A549 (cell line): ENCODE measurements at regions not wholly inside any gene's neighbourhood (a gene's known extent, or its start where the extent isn't known, plus 50 kb on each side); places are given as distances from the start of the nearest gene placed in this dataset.

Source experiments
- ATAC-seq, 2 experiments: fragments of 200-7000 bp in 1 of 2; fragments of >200 bp in 1 of 2; cut with Nextera tagmentation in 1 of 2; cut with Tn5 transposase in 1 of 2; 3 replicates each; pipeline versions ENCODE4 v1.8.0 to v1.9.1; 2018 to 2020; ENCODE audit warnings: mild to moderate bottlenecking in 1 of 2, moderate library complexity in 1 of 2
- CTCF ChIA-PET: fragments of 300-600 bp; sonication (Branson Sonifier 250); formaldehyde crosslinking; extraction: SDS; loops from one replicate; lab custom pipeline; 2021; ENCODE audit warnings: antibody characterized with exemption, inconsistent platforms; lab: Yijun Ruan, JAX
- POLR2A ChIA-PET: fragments of 350-600 bp; formaldehyde crosslinking; extraction: SDS; loops from one replicate; lab custom pipeline; 2021; ENCODE audit warnings: antibody characterized with exemption, inconsistent platforms; lab: Yijun Ruan, JAX
- DNase-seq, 2 experiments: peaks; one replicate each; pipeline versions ENCODE4 v3.0.0 to v3.0.0-alpha.2; 2011 to 2016; ENCODE audit warnings: low read depth in 1 of 2, low spot score in 1 of 2
- FAIRE-seq: peaks from 2 replicates; lab custom pipeline; 2011; peaks lifted over from hg19 to GRCh38; lab: Jason Lieb, UNC
- H3K27ac ChIP-seq, 2 experiments: fragments of >200 bp; sonication (Bioruptor Twin); formaldehyde crosslinking; 3 replicates each; pipeline ENCODE4 v1.5.1; 2016 to 2017
- H3K4me1 ChIP-seq: fragments of >200 bp; sonication (Bioruptor Twin); formaldehyde crosslinking; 3 replicates; pipeline ENCODE4 v1.6.1; 2016
- H3K4me2 ChIP-seq: fragments of >200 bp; sonication (Bioruptor Twin); formaldehyde crosslinking; 3 replicates; pipeline ENCODE4 v1.6.1; 2016
- H3K4me3 ChIP-seq: fragments of >200 bp; sonication (Bioruptor Twin); formaldehyde crosslinking; 3 replicates; pipeline ENCODE4 v1.5.1; 2016
- H3K9me3 ChIP-seq: fragments of >200 bp; sonication (Bioruptor Twin); formaldehyde crosslinking; 3 replicates; pipeline ENCODE4 v1.6.1; 2016
- CBX2 ChIP-seq: fragments of 200-600 bp; sonication (generic); IDR thresholded peaks from 2 replicates; pipeline ENCODE4 v1.6.1; 2016; ENCODE audit warnings: low read depth, mild to moderate bottlenecking, borderline replicate concordance
- CBX8 ChIP-seq: fragments of 200-600 bp; sonication (generic); IDR thresholded peaks from 2 replicates; pipeline ENCODE4 v1.6.1; 2016
- CEBPB ChIP-seq, 2 experiments: fragments of >200 bp in 1 of 2; sonication (Bioruptor Twin) in 1 of 2; formaldehyde crosslinking in 1 of 2; IDR thresholded peaks; 2 replicates each; pipeline ENCODE4 v1.6.1; 2012 to 2016
- CHD4 ChIP-seq: fragments of 200-600 bp; sonication (generic); IDR thresholded peaks from 2 replicates; pipeline ENCODE4 v1.6.1; 2016; ENCODE audit warnings: antibody characterized with exemption, mild to moderate bottlenecking, borderline replicate concordance
- CTCF ChIP-seq: fragments of >200 bp; sonication (Bioruptor Twin); formaldehyde crosslinking; IDR thresholded peaks from 3 replicates; pipeline ENCODE4 v1.5.1; 2016
- E2F6 ChIP-seq: IDR thresholded peaks from 2 replicates; pipeline ENCODE4 v1.6.1; 2012; ENCODE audit warnings: low read depth, borderline replicate concordance
- EHMT2 ChIP-seq: fragments of 200-600 bp; sonication (generic); IDR thresholded peaks from 2 replicates; pipeline ENCODE4 v1.6.1; 2016; ENCODE audit warnings: antibody characterized with exemption, low read depth, mild to moderate bottlenecking, moderate library complexity
- EP300 ChIP-seq, 2 experiments: fragments of >200 bp; sonication (Bioruptor Twin); formaldehyde crosslinking; IDR thresholded peaks; 2 replicates in 1 of 2; 3 replicates in 1 of 2; pipeline ENCODE4 v1.6.1; 2016 to 2017
- GATA3 ChIP-seq: IDR thresholded peaks from 2 replicates; pipeline ENCODE4 v1.6.1; 2012; ENCODE audit warnings: borderline replicate concordance
- HES2 ChIP-seq: fragments of >200 bp; sonication (Bioruptor Twin); formaldehyde crosslinking; IDR thresholded peaks from 2 replicates; pipeline ENCODE4 v1.6.1; 2016
- HOXA7 ChIP-seq: fragments of 250-450 bp; sonication (Bioruptor Pico); IDR thresholded peaks from 2 replicates; pipeline ENCODE4 v1.5.0; 2020; ENCODE audit warnings: mild to moderate bottlenecking, moderate library complexity
- HOXB13 ChIP-seq: fragments of 250-450 bp; sonication (Bioruptor Pico); IDR thresholded peaks from 2 replicates; pipeline ENCODE4 v1.5.0; 2020; ENCODE audit warnings: low read depth, mild to moderate bottlenecking, moderate library complexity
- HOXB5 ChIP-seq: fragments of 250-450 bp; sonication (Bioruptor Pico); IDR thresholded peaks from 2 replicates; pipeline ENCODE4 v1.5.0; 2020; ENCODE audit warnings: mild to moderate bottlenecking, moderate library complexity
- PHF8 ChIP-seq: fragments of 200-600 bp; sonication (generic); IDR thresholded peaks from 2 replicates; pipeline ENCODE4 v1.6.1; 2016; ENCODE audit warnings: low read depth, mild to moderate bottlenecking, antibody characterized with exemption, moderate library complexity, borderline replicate concordance
- POLR2A ChIP-seq: IDR thresholded peaks from 2 replicates; pipeline ENCODE4 v1.6.1; 2012; ENCODE audit warnings: mild to moderate bottlenecking, low read length
- RAD21 ChIP-seq, 2 experiments: fragments of >200 bp in 1 of 2; sonication (Bioruptor Twin) in 1 of 2; formaldehyde crosslinking in 1 of 2; IDR thresholded peaks in 1 of 2; conservative IDR thresholded peaks in 1 of 2; 2 replicates in 1 of 2; 3 replicates in 1 of 2; pipeline ENCODE4 v1.6.1; 2012 to 2018; ENCODE audit warnings: inconsistent platforms in 1 of 2
- RCOR1 ChIP-seq: fragments of 150-350 bp; IDR thresholded peaks from 2 replicates; pipeline ENCODE4 v1.6.1; 2014; ENCODE audit warnings: antibody characterized with exemption, low read length, low read depth
- SREBF2 ChIP-seq: fragments of 450-650 bp; IDR thresholded peaks from 2 replicates; pipeline ENCODE4 v1.6.1; 2014; ENCODE audit warnings: mild to moderate bottlenecking, moderate library complexity
- TFCP2L1 ChIP-seq: fragments of 250-450 bp; sonication (Bioruptor Pico); IDR thresholded peaks from 2 replicates; pipeline ENCODE4 v1.5.0; 2021; ENCODE audit warnings: mild to moderate bottlenecking
- TP53 ChIP-seq: fragments of 250-450 bp; sonication (Bioruptor Pico); IDR thresholded peaks from 2 replicates; pipeline ENCODE4 v1.5.0; 2021; ENCODE audit warnings: mild to moderate bottlenecking, moderate library complexity
- ZC3H11A ChIP-seq: fragments of 450-650 bp; IDR thresholded peaks from 2 replicates; pipeline ENCODE4 v1.6.1; 2014; ENCODE audit warnings: antibody characterized with exemption, mild to moderate bottlenecking
- WGBS: methylation state at CpG from one replicate; pipeline ENCODE4 v1.1.6; 2017; ENCODE audit errors: missing lambda C conversion rate; 5-methylcytosine and 5-hydroxymethylcytosine counted together
- TF ChIP-seq, protein P1 (sequence below): IDR thresholded peaks from 2 replicates; pipeline ENCODE4 v1.6.1; 2012

- Histone ChIP-seq H3K4me1 (no peaks in the 10 kb centered on the region), H3K4me2 (no peak overlapping the region), H3K9me3 (no peaks in the 10 kb centered on the region), H3K27ac (no peak overlapping the region), H3K4me3 (no peak overlapping the region)
- 52% methylated on average over 3 of the region's 3 CpGs for WGBS
- FAIRE-seq (no peak), ATAC-seq (no peak), DNase-seq (no peak)
- ChIA-PET POLR2A (no interaction called here), CTCF (interaction anchor here (1.4 to 3.5 kb wide), 3 partner anchors 8 to 1266 kb away, joined by 3 to 12 read pairs (median 6); partner anchors contain the start of gene IGFBP3)
- TF ChIP-seq SREBF2, result no peak
Measured at GRCh38 chr7:47188136-47188535, 393.8 kb downstream of the TNS3 start.

- no peak for DNase-seq
- 74% methylated on average over 5 of the region's 5 CpGs for WGBS
- Histone ChIP-seq H3K9me3 (no peaks in the 10 kb centered on the region), H3K4me2 (no peak overlapping the region), H3K4me3 (no peak overlapping the region)
- CTCF ChIA-PET, result interaction anchor here (1.3 kb wide), 1 partner anchor 1296 kb away, joined by 3 read pairs; no protein-coding TSS in a partner anchor
- no peak for TF ChIP-seq POLR2A
- TF ChIP-seq, protein P1, sequence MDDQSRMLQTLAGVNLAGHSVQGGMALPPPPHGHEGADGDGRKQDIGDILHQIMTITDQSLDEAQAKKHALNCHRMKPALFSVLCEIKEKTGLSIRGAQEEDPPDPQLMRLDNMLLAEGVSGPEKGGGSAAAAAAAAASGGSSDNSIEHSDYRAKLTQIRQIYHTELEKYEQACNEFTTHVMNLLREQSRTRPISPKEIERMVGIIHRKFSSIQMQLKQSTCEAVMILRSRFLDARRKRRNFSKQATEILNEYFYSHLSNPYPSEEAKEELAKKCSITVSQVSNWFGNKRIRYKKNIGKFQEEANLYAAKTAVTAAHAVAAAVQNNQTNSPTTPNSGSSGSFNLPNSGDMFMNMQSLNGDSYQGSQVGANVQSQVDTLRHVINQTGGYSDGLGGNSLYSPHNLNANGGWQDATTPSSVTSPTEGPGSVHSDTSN, result no peak
- TF ChIP-seq RCOR1, result no peak
- no peak for TF ChIP-seq ZC3H11A
- TF ChIP-seq RAD21 (conservative IDR thresholded peaks at IDR 0.05 in 1 of 2, IDR thresholded peaks at IDR 0.05 in 1 of 2), result no peak
- no peak for TF ChIP-seq HES2
- TF ChIP-seq, all 56 proteins: peak for 0
- ATAC-seq (no peak), FAIRE-seq (no peak)
- Histone ChIP-seq H3K4me1 (no peaks in the 10 kb centered on the region), H3K27ac (no peak overlapping the region)
- POLR2A ChIA-PET, result no interaction called here
Measured at GRCh38 chr7:47186316-47186715, 395.6 kb downstream of the TNS3 start.

DNA sequence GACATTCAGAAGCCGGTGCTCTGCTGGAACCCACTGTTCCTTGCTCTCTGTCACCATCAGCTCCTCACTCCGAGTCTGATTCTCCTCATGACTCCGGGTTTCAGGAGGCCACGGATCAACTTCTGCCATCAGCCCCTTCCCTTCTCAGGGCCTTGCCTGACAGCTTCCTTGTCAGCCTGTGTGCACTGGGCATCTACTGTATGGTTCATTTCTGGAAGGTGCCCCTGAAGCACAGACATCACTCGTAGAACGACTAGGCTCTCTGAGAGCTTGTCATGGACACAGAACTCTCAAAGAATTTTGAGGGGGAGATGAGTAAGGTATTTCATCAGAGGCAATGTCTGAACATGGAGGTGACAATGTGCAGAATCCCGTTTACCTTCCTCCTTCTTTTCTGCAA, 396.1 kb downstream of the TNS3 start:
- POLR2A ChIA-PET, result no interaction called here

DNA sequence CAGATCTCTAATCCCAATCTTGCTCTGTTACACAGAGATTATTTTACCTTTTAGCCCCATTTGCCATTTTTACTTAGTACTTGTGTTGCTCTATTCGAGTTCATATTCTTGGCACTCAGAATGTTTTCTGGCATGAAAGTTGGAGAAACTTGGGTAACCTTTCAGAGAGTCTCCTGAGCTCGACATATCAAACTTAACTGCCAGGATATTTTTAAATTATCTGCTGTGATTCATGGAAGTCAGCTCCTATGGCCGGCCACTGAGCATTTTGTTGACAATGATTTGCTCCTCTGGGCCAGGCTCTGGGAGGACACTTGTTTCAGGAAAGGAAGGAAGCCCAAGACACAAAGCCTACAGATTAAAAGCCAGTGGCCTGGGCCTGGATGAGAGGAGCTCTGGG, 396.7 kb downstream of the TNS3 start:
- no peak overlapping the region for H3K27ac ChIP-seq
- CTCF ChIA-PET, result no interaction called here
- TF ChIP-seq EHMT2, result no peak
- no peak for TF ChIP-seq CHD4
- TF ChIP-seq HOXB5 (CRISPR knock-in tag), result no peak
- TF ChIP-seq CBX8, result no peak
- TF ChIP-seq PHF8, result no peak
- no peak overlapping the region for H3K4me3 ChIP-seq
- no peaks in the 10 kb centered on the region for H3K9me3 ChIP-seq
- DNase-seq (no peak), ATAC-seq (no peak), FAIRE-seq (no peak)
- POLR2A ChIA-PET, result no interaction called here
- H3K4me1 ChIP-seq, result no peaks in the 10 kb centered on the region
- no peak overlapping the region for H3K4me2 ChIP-seq
- whole genome bisulfite sequencing, result 43% methylated on average over 3 of the region's 3 CpGs

More for the DNA sequence above, 396.1 kb downstream of the TNS3 start:
- Histone ChIP-seq H3K4me3 (no peak overlapping the region), H3K9me3 (no peaks in the 10 kb centered on the region), H3K27ac (no peak overlapping the region), H3K4me1 (no peaks in the 10 kb centered on the region), H3K4me2 (no peak overlapping the region)
- WGBS, result 44% methylated on average over 7 of the region's 7 CpGs
- DNase-seq (no peak), FAIRE-seq (no peak), ATAC-seq (no peak)
- CTCF ChIA-PET, result interaction anchor here (1.3 kb wide), 1 partner anchor 1295 kb away, joined by 3 read pairs; no protein-coding TSS in a partner anchor
- TF ChIP-seq GATA3 (no peak), TP53 (CRISPR knock-in tag) (no peak)

DNA sequence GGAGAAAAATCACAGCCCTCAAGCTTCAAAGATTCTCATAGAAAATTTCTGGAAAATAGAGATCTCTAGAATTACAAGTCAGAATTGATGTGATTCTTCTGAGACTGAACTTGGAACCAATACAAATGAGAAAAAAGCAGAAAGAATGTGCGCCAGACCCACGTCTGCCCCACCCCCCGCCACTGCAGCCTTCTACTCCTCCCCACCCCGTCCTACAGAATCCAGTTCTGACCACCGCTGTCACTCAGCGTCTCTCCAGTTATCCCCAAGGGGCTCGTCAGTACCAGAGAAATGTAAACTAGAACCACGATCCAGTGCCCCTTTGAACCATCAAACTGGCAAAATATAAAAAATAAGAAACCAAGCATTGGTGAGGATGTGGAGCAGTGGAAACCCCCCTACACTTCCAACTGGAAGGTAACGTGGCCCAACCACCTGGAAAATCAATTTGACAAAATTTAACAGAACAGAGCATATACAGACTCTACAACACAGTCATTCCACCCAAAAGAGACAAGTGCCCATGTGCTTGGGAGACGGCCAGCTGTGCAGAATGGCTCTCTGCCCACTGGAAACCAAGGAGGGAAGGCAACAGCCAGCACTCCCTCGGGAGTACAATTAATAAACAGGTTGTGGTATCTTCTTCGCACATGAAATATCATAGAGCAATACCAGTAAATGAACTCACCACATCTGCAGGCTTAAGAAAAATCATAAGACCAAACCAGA, 397.9 kb downstream of the TNS3 start:
- Histone ChIP-seq H3K4me1 (peaks cover 6% of the 10 kb centered on the region; the same call in 2 of the 3 replicates), H3K27ac (no peak overlapping the region), H3K4me3 (no peak overlapping the region), H3K4me2 (no peak overlapping the region), H3K9me3 (no peaks in the 10 kb centered on the region)
- no peak for ATAC-seq
- CTCF ChIA-PET, result interaction anchor here (1.3 to 1.4 kb wide), 2 partner anchors 96 to 1262 kb away, joined by 3 to 9 read pairs; partner anchors contain the start of gene IGFBP3
- no peak for DNase-seq
- WGBS, result 51% methylated on average over 12 of the region's 12 CpGs
- FAIRE-seq, result no peak
- POLR2A ChIA-PET, result no interaction called here
- TF ChIP-seq EP300 (IDR thresholded peaks at IDR 0.05), result no peak
- no peak for TF ChIP-seq E2F6
- no peak for TF ChIP-seq CHD4
- TF ChIP-seq TP53 (CRISPR knock-in tag), result no peak
- no peak for TF ChIP-seq HOXB13 (CRISPR knock-in tag)
- TF ChIP-seq TFCP2L1, result no peak
- TF ChIP-seq, protein P1, result no peak
- TF ChIP-seq HOXA7 (CRISPR knock-in tag), result no peak
- no peak for TF ChIP-seq CEBPB (IDR thresholded peaks at IDR 0.05)
- no peak for TF ChIP-seq CBX2
- no peak for TF ChIP-seq ZC3H11A
- TF ChIP-seq CTCF, result no peak
- no peak for TF ChIP-seq EHMT2
